HepG2 (cell line): ENCODE measurements at regions not wholly inside any gene's neighbourhood (a gene's known extent, or its start where the extent isn't known, plus 50 kb on each side); places are given as distances from the start of the nearest gene placed in this dataset.
A peak's percentile ranks its signal among the peaks of the same experiment; 100 is the strongest.

Experiments used
- ATF7-NPFF ChIP-seq: sonication (generic); formaldehyde crosslinking; IDR thresholded peaks from 2 replicates; pipeline ENCODE4 v1.8.1; 2023; ENCODE audit warnings: mild to moderate bottlenecking, low read depth, missing genetic modification reagents, moderate library complexity
- BCL6 ChIP-seq: IDR thresholded peaks from 2 replicates; pipeline ENCODE4 v1.6.1; 2016; ENCODE audit warnings: missing genetic modification reagents, missing compliant biosample characterization
- CEBPB ChIP-seq: IDR thresholded peaks from 2 replicates; pipeline ENCODE4 v1.6.1; 2011; ENCODE audit warnings: low read depth, low read length, improper control_type of control experiment, borderline replicate concordance
- CREB1 ChIP-seq, 2 experiments: fragments of 450-650 bp in 1 of 2; IDR thresholded peaks; 2 replicates each; pipeline ENCODE4 v1.6.1; 2016 to 2017; ENCODE audit warnings: control low read depth in 1 of 2, mild to moderate bottlenecking in 1 of 2, missing compliant biosample characterization in 1 of 2, missing genetic modification characterization in 1 of 2
- DPF2 ChIP-seq: sonication (generic); formaldehyde crosslinking; IDR thresholded peaks from 2 replicates; pipeline ENCODE4 v1.4.0; 2020; ENCODE audit warnings: mild to moderate bottlenecking, low read depth, missing genetic modification reagents, borderline replicate concordance
- JUN ChIP-seq: sonication (generic); formaldehyde crosslinking; IDR thresholded peaks from 2 replicates; pipeline ENCODE4 v1.4.0; 2020; ENCODE audit warnings: mild to moderate bottlenecking, missing genetic modification reagents
- SNAI1 ChIP-seq: sonication (generic); formaldehyde crosslinking; IDR thresholded peaks from 2 replicates; pipeline ENCODE4 v1.5.0; 2020; ENCODE audit warnings: mild to moderate bottlenecking, missing genetic modification reagents, borderline replicate concordance
- ZFYVE20 ChIP-seq: sonication (generic); formaldehyde crosslinking; IDR thresholded peaks from 2 replicates; pipeline ENCODE4 v1.8.0; 2023; ENCODE audit warnings: low read depth, mild to moderate bottlenecking, moderate library complexity, missing genetic modification reagents, borderline replicate concordance
- ZMAT3 ChIP-seq: sonication (generic); formaldehyde crosslinking; conservative IDR thresholded peaks from 2 replicates; pipeline ENCODE4 v1.7.0; 2021; ENCODE audit warnings: missing genetic modification reagents
- ZNF367 ChIP-seq: sonication (generic); formaldehyde crosslinking; IDR thresholded peaks from 2 replicates; pipeline ENCODE4 v1.4.0; 2020; ENCODE audit warnings: missing genetic modification reagents, borderline replicate concordance
- ZNF576 ChIP-seq: sonication (generic); formaldehyde crosslinking; IDR thresholded peaks from 2 replicates; pipeline ENCODE4 v1.4.0; 2020; ENCODE audit warnings: mild to moderate bottlenecking, missing genetic modification reagents
- ZNF709 ChIP-seq: sonication (generic); formaldehyde crosslinking; IDR thresholded peaks from 2 replicates; pipeline ENCODE4 v1.5.0; 2020; ENCODE audit warnings: mild to moderate bottlenecking, missing genetic modification reagents
- TF ChIP-seq, protein P1 (sequence below): IDR thresholded peaks from 2 replicates; pipeline ENCODE4 v1.6.1; 2016; ENCODE audit warnings: low read depth, missing genetic modification reagents, missing compliant biosample characterization
- TF ChIP-seq, protein P2 (sequence below): sonication (generic); formaldehyde crosslinking; IDR thresholded peaks from 2 replicates; pipeline ENCODE4 v1.4.0; 2020; ENCODE audit warnings: missing genetic modification reagents

- TF ChIP-seq ATF7-NPFF (CRISPR knock-in tag) (no peak), ZNF709 (no peak), ZMAT3 (peak; percentile 54; the same call in 1 of the 2 replicates), CEBPB (peak; percentile 89), CREB1 (IDR thresholded peaks at IDR 0.05) (peak; percentile 54; the same call in 1 of the 2 replicates), CREB1 (CRISPR knock-in tag; IDR thresholded peaks at IDR 0.05) (peak; percentile 68), ZNF367 (CRISPR knock-in tag) (no peak), ZNF576 (no peak), SNAI1 (CRISPR knock-in tag) (no peak), BCL6 (CRISPR knock-in tag) (peak; percentile 97), ZFYVE20 (CRISPR knock-in tag) (no peak), DPF2 (peak; percentile 92), JUN (CRISPR knock-in tag) (peak; percentile 98)
- TF ChIP-seq, protein P1, sequence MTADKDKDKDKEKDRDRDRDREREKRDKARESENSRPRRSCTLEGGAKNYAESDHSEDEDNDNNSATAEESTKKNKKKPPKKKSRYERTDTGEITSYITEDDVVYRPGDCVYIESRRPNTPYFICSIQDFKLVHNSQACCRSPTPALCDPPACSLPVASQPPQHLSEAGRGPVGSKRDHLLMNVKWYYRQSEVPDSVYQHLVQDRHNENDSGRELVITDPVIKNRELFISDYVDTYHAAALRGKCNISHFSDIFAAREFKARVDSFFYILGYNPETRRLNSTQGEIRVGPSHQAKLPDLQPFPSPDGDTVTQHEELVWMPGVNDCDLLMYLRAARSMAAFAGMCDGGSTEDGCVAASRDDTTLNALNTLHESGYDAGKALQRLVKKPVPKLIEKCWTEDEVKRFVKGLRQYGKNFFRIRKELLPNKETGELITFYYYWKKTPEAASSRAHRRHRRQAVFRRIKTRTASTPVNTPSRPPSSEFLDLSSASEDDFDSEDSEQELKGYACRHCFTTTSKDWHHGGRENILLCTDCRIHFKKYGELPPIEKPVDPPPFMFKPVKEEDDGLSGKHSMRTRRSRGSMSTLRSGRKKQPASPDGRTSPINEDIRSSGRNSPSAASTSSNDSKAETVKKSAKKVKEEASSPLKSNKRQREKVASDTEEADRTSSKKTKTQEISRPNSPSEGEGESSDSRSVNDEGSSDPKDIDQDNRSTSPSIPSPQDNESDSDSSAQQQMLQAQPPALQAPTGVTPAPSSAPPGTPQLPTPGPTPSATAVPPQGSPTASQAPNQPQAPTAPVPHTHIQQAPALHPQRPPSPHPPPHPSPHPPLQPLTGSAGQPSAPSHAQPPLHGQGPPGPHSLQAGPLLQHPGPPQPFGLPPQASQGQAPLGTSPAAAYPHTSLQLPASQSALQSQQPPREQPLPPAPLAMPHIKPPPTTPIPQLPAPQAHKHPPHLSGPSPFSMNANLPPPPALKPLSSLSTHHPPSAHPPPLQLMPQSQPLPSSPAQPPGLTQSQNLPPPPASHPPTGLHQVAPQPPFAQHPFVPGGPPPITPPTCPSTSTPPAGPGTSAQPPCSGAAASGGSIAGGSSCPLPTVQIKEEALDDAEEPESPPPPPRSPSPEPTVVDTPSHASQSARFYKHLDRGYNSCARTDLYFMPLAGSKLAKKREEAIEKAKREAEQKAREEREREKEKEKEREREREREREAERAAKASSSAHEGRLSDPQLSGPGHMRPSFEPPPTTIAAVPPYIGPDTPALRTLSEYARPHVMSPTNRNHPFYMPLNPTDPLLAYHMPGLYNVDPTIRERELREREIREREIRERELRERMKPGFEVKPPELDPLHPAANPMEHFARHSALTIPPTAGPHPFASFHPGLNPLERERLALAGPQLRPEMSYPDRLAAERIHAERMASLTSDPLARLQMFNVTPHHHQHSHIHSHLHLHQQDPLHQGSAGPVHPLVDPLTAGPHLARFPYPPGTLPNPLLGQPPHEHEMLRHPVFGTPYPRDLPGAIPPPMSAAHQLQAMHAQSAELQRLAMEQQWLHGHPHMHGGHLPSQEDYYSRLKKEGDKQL, result peak; percentile 93
- TF ChIP-seq, protein P2, sequence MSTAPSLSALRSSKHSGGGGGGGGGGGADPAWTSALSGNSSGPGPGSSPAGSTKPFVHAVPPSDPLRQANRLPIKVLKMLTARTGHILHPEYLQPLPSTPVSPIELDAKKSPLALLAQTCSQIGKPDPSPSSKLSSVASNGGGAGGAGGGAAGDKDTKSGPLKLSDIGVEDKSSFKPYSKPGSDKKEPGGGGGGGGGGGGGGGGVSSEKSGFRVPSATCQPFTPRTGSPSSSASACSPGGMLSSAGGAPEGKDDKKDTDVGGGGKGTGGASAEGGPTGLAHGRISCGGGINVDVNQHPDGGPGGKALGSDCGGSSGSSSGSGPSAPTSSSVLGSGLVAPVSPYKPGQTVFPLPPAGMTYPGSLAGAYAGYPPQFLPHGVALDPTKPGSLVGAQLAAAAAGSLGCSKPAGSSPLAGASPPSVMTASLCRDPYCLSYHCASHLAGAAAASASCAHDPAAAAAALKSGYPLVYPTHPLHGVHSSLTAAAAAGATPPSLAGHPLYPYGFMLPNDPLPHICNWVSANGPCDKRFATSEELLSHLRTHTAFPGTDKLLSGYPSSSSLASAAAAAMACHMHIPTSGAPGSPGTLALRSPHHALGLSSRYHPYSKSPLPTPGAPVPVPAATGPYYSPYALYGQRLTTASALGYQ (CRISPR knock-in tag), result peak; percentile 96
Observed at GRCh38 chr2:145760781-145761649, 1241.1 kb upstream of the ZEB2 start (continued).
